ENCODE measurements at regions not wholly inside any gene's neighbourhood (a gene's known extent, or its start where the extent isn't known, plus 50 kb on each side); places are given as distances from the start of the nearest gene placed in this dataset.

- Histone ChIP-seq H3K4me2 (ENCODE audit: low read length) (no peak overlapping the region), H3K4me1 (ENCODE audit: insufficient read depth, low read length) (no peaks in the 10 kb centered on the region), H3K36me3 (ENCODE audit: low read depth, low read length) (no peaks in the 10 kb centered on the region), H3K4me3 (ENCODE audit: low read length) (no peak overlapping the region), H2AFZ (ENCODE audit: low read length) (no peak overlapping the region), H3K9ac (ENCODE audit: low read length) (no peak overlapping the region), H3K9me2 (replicated peaks; ENCODE audit: low read length) (no peaks in the 10 kb centered on the region), H3K9me3 (ENCODE audit: low read length) (no peaks in the 10 kb centered on the region), H4K20me1 (ENCODE audit: low read length) (no peaks in the 10 kb centered on the region), H3F3A (ENCODE audit: low read length, unreplicated experiment) (no peaks in the 10 kb centered on the region), H3K27me3 (ENCODE audit: low read length) (no peaks in the 10 kb centered on the region), H3K79me2 (ENCODE audit: low read length) (no peaks in the 10 kb centered on the region), H3K27ac (ENCODE audit: low read length) (no peak overlapping the region)
- ATAC-seq (no peak), DNase-seq (no peak)
- ChIA-PET POLR2A (ENCODE audit: unreplicated experiment) (no interaction called here), CTCF (no interaction called here)
- TF ChIP-seq EZH2phosphoT487 (IDR thresholded peaks at IDR 0.05; ENCODE audit: borderline replicate concordance, low read length) = no peak
- no peak for TF ChIP-seq EZH2 (IDR thresholded peaks at IDR 0.05; ENCODE audit: low read length, unreplicated experiment)
- TF ChIP-seq, protein P1, sequence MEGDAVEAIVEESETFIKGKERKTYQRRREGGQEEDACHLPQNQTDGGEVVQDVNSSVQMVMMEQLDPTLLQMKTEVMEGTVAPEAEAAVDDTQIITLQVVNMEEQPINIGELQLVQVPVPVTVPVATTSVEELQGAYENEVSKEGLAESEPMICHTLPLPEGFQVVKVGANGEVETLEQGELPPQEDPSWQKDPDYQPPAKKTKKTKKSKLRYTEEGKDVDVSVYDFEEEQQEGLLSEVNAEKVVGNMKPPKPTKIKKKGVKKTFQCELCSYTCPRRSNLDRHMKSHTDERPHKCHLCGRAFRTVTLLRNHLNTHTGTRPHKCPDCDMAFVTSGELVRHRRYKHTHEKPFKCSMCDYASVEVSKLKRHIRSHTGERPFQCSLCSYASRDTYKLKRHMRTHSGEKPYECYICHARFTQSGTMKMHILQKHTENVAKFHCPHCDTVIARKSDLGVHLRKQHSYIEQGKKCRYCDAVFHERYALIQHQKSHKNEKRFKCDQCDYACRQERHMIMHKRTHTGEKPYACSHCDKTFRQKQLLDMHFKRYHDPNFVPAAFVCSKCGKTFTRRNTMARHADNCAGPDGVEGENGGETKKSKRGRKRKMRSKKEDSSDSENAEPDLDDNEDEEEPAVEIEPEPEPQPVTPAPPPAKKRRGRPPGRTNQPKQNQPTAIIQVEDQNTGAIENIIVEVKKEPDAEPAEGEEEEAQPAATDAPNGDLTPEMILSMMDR (conservative IDR thresholded peaks at IDR 0.05; ENCODE audit: low read depth, low read length) = no peak
- no TSS peak for BruUV-seq (replicated peaks)
- intact Hi-C loops (cut with micrococcal nuclease) = no loop called here
Measured at GRCh38 chr2:193114827-193115226, 920.1 kb upstream of the TMEFF2 start.

GRCh38 chr2:193112986-193113385 lies 918.3 kb upstream of the TMEFF2 start:
- CTCF ChIA-PET = no interaction called here
- no TSS peak for BruUV-seq (replicated peaks)
- H3K4me3 ChIP-seq (ENCODE audit: low read length) = no peak overlapping the region
- POLR2A ChIA-PET (ENCODE audit: unreplicated experiment) = no interaction called here
- ATAC-seq (no peak), DNase-seq (no peak)
- intact Hi-C loops (cut with micrococcal nuclease) = no loop called here
- H3F3A ChIP-seq (ENCODE audit: low read length, unreplicated experiment) = no peaks in the 10 kb centered on the region
- no peaks in the 10 kb centered on the region for H3K27me3 ChIP-seq (ENCODE audit: low read length)
- no peaks in the 10 kb centered on the region for H3K79me2 ChIP-seq (ENCODE audit: low read length)
- no peak overlapping the region for H3K4me2 ChIP-seq (ENCODE audit: low read length)
- H4K20me1 ChIP-seq (ENCODE audit: low read length) = no peaks in the 10 kb centered on the region
- TF ChIP-seq EZH2phosphoT487 (IDR thresholded peaks at IDR 0.05; ENCODE audit: borderline replicate concordance, low read length) (no peak), EZH2 (IDR thresholded peaks at IDR 0.05; ENCODE audit: low read length, unreplicated experiment) (no peak)
- TF ChIP-seq, protein P1 (conservative IDR thresholded peaks at IDR 0.05; ENCODE audit: low read depth, low read length) = no peak
- no peaks in the 10 kb centered on the region for H3K36me3 ChIP-seq (ENCODE audit: low read depth, low read length)
- H3K4me1 ChIP-seq (ENCODE audit: insufficient read depth, low read length) = no peaks in the 10 kb centered on the region
- no peaks in the 10 kb centered on the region for H3K9me3 ChIP-seq (ENCODE audit: low read length)
- no peaks in the 10 kb centered on the region for H3K9me2 ChIP-seq (replicated peaks; ENCODE audit: low read length)
- H3K9ac ChIP-seq (ENCODE audit: low read length) = no peak overlapping the region
- H3K27ac ChIP-seq (ENCODE audit: low read length) = no peak overlapping the region
- no peak overlapping the region for H2AFZ ChIP-seq (ENCODE audit: low read length)

GRCh38 chr2:193103064-193103463 lies 908.3 kb upstream of the TMEFF2 start:
- POLR2A ChIA-PET (ENCODE audit: unreplicated experiment) = no interaction called here

More at GRCh38 chr2:193103064-193103463, 908.3 kb upstream of the TMEFF2 start:
- H4K20me1 ChIP-seq (ENCODE audit: low read length) = no peaks in the 10 kb centered on the region
- no peaks in the 10 kb centered on the region for H3K9me3 ChIP-seq (ENCODE audit: low read length)
- TF ChIP-seq, protein P1 (conservative IDR thresholded peaks at IDR 0.05; ENCODE audit: low read depth, low read length) = no peak
- TF ChIP-seq EZH2 (IDR thresholded peaks at IDR 0.05; ENCODE audit: low read length, unreplicated experiment) (no peak), EZH2phosphoT487 (IDR thresholded peaks at IDR 0.05; ENCODE audit: borderline replicate concordance, low read length) (no peak)
- DNase-seq (peak; percentile 75), ATAC-seq (peak; percentile 96)
- no peaks in the 10 kb centered on the region for H3K27me3 ChIP-seq (ENCODE audit: low read length)
- H3K9ac ChIP-seq (ENCODE audit: low read length) = no peak overlapping the region
- H3K79me2 ChIP-seq (ENCODE audit: low read length) = no peaks in the 10 kb centered on the region
- H3F3A ChIP-seq (ENCODE audit: low read length, unreplicated experiment) = no peaks in the 10 kb centered on the region
- no peaks in the 10 kb centered on the region for H3K36me3 ChIP-seq (ENCODE audit: low read depth, low read length)
- H3K4me1 ChIP-seq (ENCODE audit: insufficient read depth, low read length) = peaks cover 12% of the 10 kb centered on the region
- no peaks in the 10 kb centered on the region for H3K9me2 ChIP-seq (replicated peaks; ENCODE audit: low read length)
- CTCF ChIA-PET = no interaction called here
- no peak overlapping the region for H3K4me3 ChIP-seq (ENCODE audit: low read length)
- intact Hi-C loops (cut with micrococcal nuclease) = loop anchor here (10.0 kb wide), 1 partner anchor 212 kb away; no protein-coding TSS in a partner anchor
- H3K4me2 ChIP-seq (ENCODE audit: low read length) = 0 out of 2 replicates have a peak overlapping the region, but pooled peaks have one; percentile 26
- BruUV-seq (replicated peaks) = no TSS peak
- H2AFZ ChIP-seq (ENCODE audit: low read length) = no peak overlapping the region
- H3K27ac ChIP-seq (ENCODE audit: low read length) = no peak overlapping the region
